GM12878 (cell line): ENCODE measurements at regions not wholly inside any gene's neighbourhood (a gene's known extent, or its start where the extent isn't known, plus 50 kb on each side); places are given as distances from the start of the nearest gene placed in this dataset.

Experiments
- ATAC-seq: fragments of 200-7000 bp; cut with Tn5 transposase; 3 replicates; pipeline ENCODE4 v1.9.1; 2020; ENCODE audit warnings: mild to moderate bottlenecking, moderate library complexity
- BruUV-seq: library from RNA; stranded (reverse); fragments of 400-500 nt; replicated peaks from 2 replicates; lab custom pipeline; 2021; lab: Mats Ljungman, UMichigan
- CTCF ChIA-PET: fragments of 300-600 bp; sonication (Branson Sonifier 250); formaldehyde crosslinking; extraction: SDS; loops from one replicate; lab custom pipeline; 2021; ENCODE audit warnings: inconsistent platforms; lab: Yijun Ruan, JAX
- POLR2A ChIA-PET: fragments of 350-600 bp; formaldehyde crosslinking; extraction: SDS; loops from one replicate; lab custom pipeline; 2021; ENCODE audit warnings: inconsistent platforms; lab: Charles Lee
- RAD21 ChIA-PET: fragments of 300-600 bp; sonication (Branson Sonifier 250); formaldehyde crosslinking; loops from one replicate; lab custom pipeline; 2023; ENCODE audit warnings: antibody characterized with exemption; ENCODE audit not compliant: unreplicated experiment; lab: Charles Lee
- SMC1A ChIA-PET: fragments of 300-600 bp; sonication (Branson Sonifier 250); formaldehyde crosslinking; loops from one replicate; lab custom pipeline; 2023; ENCODE audit not compliant: unreplicated experiment, uncharacterized antibody; lab: Charles Lee
- DNase-seq: peaks from one replicate; pipeline ENCODE4 v3.0.0-alpha.2; 2011; ENCODE audit warnings: low read depth, low spot score
- FAIRE-seq: peaks from 3 replicates; lab custom pipeline; 2011; peaks lifted over from hg19 to GRCh38; lab: Jason Lieb, UNC
- H2AFZ ChIP-seq: 2 replicates; pipeline ENCODE4 v1.6.0; 2011; ENCODE audit warnings: low read depth, low read length, control low read depth; ENCODE audit not compliant: control insufficient read depth
- H3K27ac ChIP-seq: 2 replicates; pipeline ENCODE4 v1.5.1; 2011; ENCODE audit warnings: control low read depth; ENCODE audit not compliant: control insufficient read depth, insufficient read depth
- H3K27me3 ChIP-seq, 2 experiments: replicated peaks in 1 of 2; 2 replicates each; pipeline versions ENCODE4 v1.6.0 to v1.6.1; 2011; ENCODE audit warnings: low read length in 1 of 2; ENCODE audit not compliant: control insufficient read depth in 2 of 2, insufficient read depth in 2 of 2
- H3K36me3 ChIP-seq, 2 experiments: 2 replicates each; pipeline ENCODE4 v1.5.1; 2011; ENCODE audit warnings: low read length in 1 of 2; ENCODE audit not compliant: control insufficient read depth in 2 of 2, insufficient read depth in 2 of 2
- H3K4me1 ChIP-seq: 2 replicates; pipeline ENCODE4 v1.6.1; 2011; ENCODE audit warnings: mild to moderate bottlenecking, low read length, moderate library complexity, mixed read lengths; ENCODE audit not compliant: control insufficient read depth, insufficient read depth
- H3K4me2 ChIP-seq: 2 replicates; pipeline ENCODE4 v1.6.0; 2011; ENCODE audit warnings: control low read depth; ENCODE audit not compliant: control insufficient read depth, insufficient read depth
- H3K4me3 ChIP-seq: fragments of 200-600 bp; sonication (generic); 2 replicates; pipeline ENCODE4 v1.5.1; 2016
- H3K79me2 ChIP-seq: 2 replicates; pipeline ENCODE4 v1.6.0; 2011; ENCODE audit warnings: low read length; ENCODE audit not compliant: control insufficient read depth, insufficient read depth
- H3K9ac ChIP-seq: 2 replicates; pipeline ENCODE4 v1.8.0; 2011; ENCODE audit warnings: low read length, control low read depth, mixed read lengths; ENCODE audit not compliant: control insufficient read depth, insufficient read depth
- H3K9me3 ChIP-seq: replicated peaks from 3 replicates; pipeline ENCODE4 v1.5.1; 2011; ENCODE audit warnings: mild to moderate bottlenecking, low read length; ENCODE audit not compliant: control insufficient read depth, insufficient read depth
- H4K20me1 ChIP-seq: 2 replicates; pipeline ENCODE4 v1.6.0; 2011; ENCODE audit not compliant: control insufficient read depth, insufficient read depth
- BACH1 ChIP-seq: fragments of 450-650 bp; IDR thresholded peaks from 2 replicates; pipeline ENCODE4 v1.6.1; 2017; ENCODE audit warnings: mild to moderate bottlenecking, borderline replicate concordance
- CBFB ChIP-seq: IDR thresholded peaks from 2 replicates; pipeline ENCODE4 v1.6.1; 2016; ENCODE audit warnings: antibody characterized with exemption, low read depth
- CEBPZ ChIP-seq: fragments of 150-350 bp; IDR thresholded peaks from 2 replicates; pipeline ENCODE4 v1.6.1; 2016; ENCODE audit warnings: low read depth, low read length
- CHD4 ChIP-seq: fragments of 200-600 bp; sonication (generic); IDR thresholded peaks from 2 replicates; pipeline ENCODE4 v1.6.1; 2016; ENCODE audit warnings: mild to moderate bottlenecking
- EGR1 ChIP-seq, 2 experiments: IDR thresholded peaks; 1 replicate in 1 of 2; 2 replicates in 1 of 2; pipeline ENCODE4 v1.6.1; 2011 to 2012; ENCODE audit warnings: low read depth in 2 of 2, low read length in 2 of 2, borderline replicate concordance in 1 of 2, mild to moderate bottlenecking in 1 of 2, moderate library complexity in 1 of 2
- FOS ChIP-seq: IDR thresholded peaks from 3 replicates; pipeline ENCODE4 v1.6.1; 2011; ENCODE audit warnings: borderline replicate concordance; ENCODE audit not compliant: insufficient read length; ENCODE audit errors: extremely low read depth
- GABPA ChIP-seq: IDR thresholded peaks from 2 replicates; pipeline ENCODE4 v1.6.1; 2014; ENCODE audit warnings: antibody characterized with exemption, low read depth, mild to moderate bottlenecking, inconsistent platforms
- KAT2A ChIP-seq: conservative IDR thresholded peaks from 2 replicates; pipeline ENCODE4 v1.6.1; 2011; ENCODE audit warnings: low read depth, low read length; ENCODE audit not compliant: control insufficient read depth
- NKRF ChIP-seq: fragments of 450-650 bp; conservative IDR thresholded peaks from 2 replicates; pipeline ENCODE4 v1.6.1; 2017; ENCODE audit warnings: mild to moderate bottlenecking, moderate library complexity
- NR2C2 ChIP-seq: IDR thresholded peaks from 2 replicates; pipeline ENCODE4 v1.6.1; 2011; ENCODE audit warnings: borderline replicate concordance, low read depth; ENCODE audit not compliant: control insufficient read depth, insufficient read length
- NR2F1 ChIP-seq: fragments of 450-650 bp; conservative IDR thresholded peaks from 2 replicates; pipeline ENCODE4 v1.6.1; 2017; ENCODE audit warnings: mild to moderate bottlenecking
- PML ChIP-seq: IDR thresholded peaks from 2 replicates; pipeline ENCODE4 v1.6.1; 2012; ENCODE audit warnings: low read length, inconsistent platforms
- POLR2AphosphoS2 ChIP-seq: IDR thresholded peaks from 2 replicates; pipeline ENCODE4 v1.6.1; 2011; ENCODE audit warnings: low read depth, mild to moderate bottlenecking, low read length, improper control_type of control experiment, moderate library complexity
- SRF ChIP-seq, 2 experiments: IDR thresholded peaks; 2 replicates each; pipeline ENCODE4 v1.6.1; 2011; ENCODE audit warnings: low read depth in 2 of 2, low read length in 2 of 2, mild to moderate bottlenecking in 1 of 2, moderate library complexity in 1 of 2
- ZNF207 ChIP-seq: fragments of 450-650 bp; IDR thresholded peaks from 2 replicates; pipeline ENCODE4 v1.6.1; 2014; ENCODE audit warnings: antibody characterized with exemption, mild to moderate bottlenecking, borderline replicate concordance
- ZNF217 ChIP-seq: fragments of 450-650 bp; IDR thresholded peaks from 2 replicates; pipeline ENCODE4 v1.6.1; 2017; ENCODE audit warnings: antibody characterized with exemption, mild to moderate bottlenecking
- WGBS: methylation state at CpG from one replicate; pipeline ENCODE4 v1.1.6; 2016; ENCODE audit warnings: low lambda C conversion rate; ENCODE audit not compliant: insufficient replicate concordance, insufficient coverage; ENCODE audit errors: missing lambda C conversion rate; 5-methylcytosine and 5-hydroxymethylcytosine counted together
- in situ Hi-C: fragments of 300-500 bp; cut with MboI; formaldehyde crosslinking; loops from 9 replicates; pipeline ENCODE4 v1.14.3; 2018; ENCODE audit warnings: mixed read lengths
- intact Hi-C: fragments of 100-400 bp; cut with micrococcal nuclease; formaldehyde crosslinking; loops from one replicate; pipeline ENCODE4 v1.14.2; 2022; ENCODE audit not compliant: unreplicated experiment
- TF ChIP-seq, protein P1 (sequence below): fragments of 450-650 bp; IDR thresholded peaks from 2 replicates; pipeline ENCODE4 v1.6.1; 2017; ENCODE audit warnings: low read depth, mild to moderate bottlenecking, moderate library complexity

DNA sequence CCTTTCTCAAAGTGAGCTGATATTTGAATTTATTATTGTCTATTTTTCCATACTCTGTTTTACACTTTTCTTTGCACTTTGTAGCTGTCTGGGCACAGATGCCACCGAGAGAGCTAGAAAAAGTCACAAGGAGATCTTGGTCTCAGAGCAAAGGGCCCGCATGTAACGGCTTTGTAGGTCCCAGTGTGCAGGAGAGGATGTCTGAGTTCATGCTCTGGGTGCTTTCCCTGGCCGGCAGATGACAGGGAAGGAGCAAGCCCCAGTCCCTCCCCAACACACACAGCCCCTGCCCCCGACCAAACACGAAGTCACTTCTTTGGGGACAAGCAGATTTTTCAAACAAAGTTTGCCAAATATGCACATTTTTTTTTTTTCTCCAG is 55.8 kb downstream of the SMIM38 start:
- H3K27me3 ChIP-seq: no peaks in the 10 kb centered on the region
- no peaks in the 10 kb centered on the region for H3K36me3 ChIP-seq
- ATAC-seq (peak; percentile 56), FAIRE-seq (no peak), DNase-seq (no peak)
- no TSS peak for BruUV-seq
- 11% methylated on average over 6 of the region's 6 CpGs for WGBS
- H3K79me2 ChIP-seq: no peaks in the 10 kb centered on the region
- H3K9me3 ChIP-seq: peaks cover 8% of the 10 kb centered on the region; the same call in 2 of the 3 replicates
- in situ Hi-C loops: no loop called here
- no peak overlapping the region for H3K9ac ChIP-seq
- no peak overlapping the region for H3K4me3 ChIP-seq
- ChIA-PET CTCF (interaction anchor here (0.7 to 1.7 kb wide), 10 partner anchors 9 to 109 kb away, joined by 3 to 8 read pairs (median 3); partner anchors contain the start of gene MYEOV), SMC1A (interaction anchor here (0.7 to 1.5 kb wide), 11 partner anchors 20 to 109 kb away, joined by 3 to 8 read pairs (median 3); partner anchors contain the start of gene SMIM38), RAD21 (interaction anchor here (0.7 to 1.6 kb wide), 9 partner anchors 27 to 432 kb away, joined by 3 to 6 read pairs (median 4); no protein-coding TSS in a partner anchor), POLR2A (interaction anchor here (0.7 to 1.5 kb wide), 4 partner anchors 27 to 66 kb away, joined by 3 to 5 read pairs (median 4); partner anchors contain the start of gene SMIM38)
- H3K27ac ChIP-seq: no peak overlapping the region
- H3K4me1 ChIP-seq: peaks cover 20% of the 10 kb centered on the region
- no peak overlapping the region for H3K4me2 ChIP-seq
- H4K20me1 ChIP-seq: no peaks in the 10 kb centered on the region
- H2AFZ ChIP-seq: no peak overlapping the region
- intact Hi-C loops: loop anchor here (5.0 to 10.0 kb wide), 2 partner anchors 107 to 431 kb away; partner anchors contain the start of gene CCND1
- TF ChIP-seq CBFB (no peak), GABPA (no peak), NKRF (no peak), NR2C2 (no peak), SRF (IDR thresholded peaks at IDR 0.05; ENCODE audit: low read depth in 2 of 2, low read length in 2 of 2) (no peak), EGR1 (IDR thresholded peaks at IDR 0.05; ENCODE audit: borderline replicate concordance in 1 of 2, low read depth in 2 of 2, low read length in 2 of 2) (no peak), ZNF207 (no peak), KAT2A (no peak), CEBPZ (no peak), FOS (no peak), NR2F1 (no peak), CHD4 (no peak), BACH1 (no peak), ZNF217 (no peak), POLR2AphosphoS2 (no peak), PML (no peak)
- TF ChIP-seq, protein P1, sequence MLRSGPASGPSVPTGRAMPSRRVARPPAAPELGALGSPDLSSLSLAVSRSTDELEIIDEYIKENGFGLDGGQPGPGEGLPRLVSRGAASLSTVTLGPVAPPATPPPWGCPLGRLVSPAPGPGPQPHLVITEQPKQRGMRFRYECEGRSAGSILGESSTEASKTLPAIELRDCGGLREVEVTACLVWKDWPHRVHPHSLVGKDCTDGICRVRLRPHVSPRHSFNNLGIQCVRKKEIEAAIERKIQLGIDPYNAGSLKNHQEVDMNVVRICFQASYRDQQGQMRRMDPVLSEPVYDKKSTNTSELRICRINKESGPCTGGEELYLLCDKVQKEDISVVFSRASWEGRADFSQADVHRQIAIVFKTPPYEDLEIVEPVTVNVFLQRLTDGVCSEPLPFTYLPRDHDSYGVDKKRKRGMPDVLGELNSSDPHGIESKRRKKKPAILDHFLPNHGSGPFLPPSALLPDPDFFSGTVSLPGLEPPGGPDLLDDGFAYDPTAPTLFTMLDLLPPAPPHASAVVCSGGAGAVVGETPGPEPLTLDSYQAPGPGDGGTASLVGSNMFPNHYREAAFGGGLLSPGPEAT: no peak
